K562 (cell line): ENCODE measurements at regions not wholly inside any gene's neighbourhood (a gene's known extent, or its start where the extent isn't known, plus 50 kb on each side); places are given as distances from the start of the nearest gene placed in this dataset.

Experiments used
- ATAC-seq: fragments of 200-7000 bp; cut with Tn5 transposase; 3 replicates; pipeline ENCODE4 v1.9.1; 2020; ENCODE audit warnings: moderate library complexity
- BruUV-seq: library from RNA; stranded (reverse); fragments of 400-500 nt; replicated peaks from 2 replicates; lab custom pipeline; 2021; lab: Mats Ljungman, UMichigan
- CTCF ChIA-PET: fragments of 300-600 bp; formaldehyde crosslinking; extraction: SDS; loops from one replicate; lab custom pipeline; 2021; ENCODE audit warnings: low intra/inter-chr PET ratio; lab: Yijun Ruan, JAX
- POLR2A ChIA-PET: fragments of 300-600, 350-650 bp; sonication (Branson Sonifier 250); formaldehyde crosslinking; extraction: SDS; loops from one replicate; lab custom pipeline; 2021; ENCODE audit warnings: antibody characterized with exemption, inconsistent platforms; lab: Yijun Ruan, JAX
- DNase-seq, 4 experiments: peaks; one replicate each; pipeline versions ENCODE4 v3.0.0 to v3.0.0-alpha.2; 2011 to 2018; ENCODE audit warnings: low spot score in 3 of 4, mixed read lengths in 3 of 4; ENCODE audit errors: extremely low read depth in 1 of 4
- FAIRE-seq: peaks from 2 replicates; lab custom pipeline; 2011; peaks lifted over from hg19 to GRCh38; lab: Jason Lieb, UNC
- H2AFZ ChIP-seq: 2 replicates; pipeline ENCODE4 v1.6.0; 2011; ENCODE audit warnings: low read depth, low read length, control low read depth, inconsistent platforms
- H3K27ac ChIP-seq: fragments of 200-600 bp; 3 replicates; pipeline ENCODE4 v1.8.0; 2011; ENCODE audit warnings: low read depth, mild to moderate bottlenecking, control low read depth, inconsistent platforms, low read length, moderate library complexity, mixed read lengths; ENCODE audit errors: extremely low read depth
- H3K27me3 ChIP-seq, 2 experiments: fragments of 300-600 bp in 1 of 2; 2 replicates in 1 of 2; 3 replicates in 1 of 2; pipeline versions ENCODE4 v1.6.0 to v1.8.0; 2011; ENCODE audit warnings: inconsistent platforms in 2 of 2, low read length in 2 of 2, mild to moderate bottlenecking in 1 of 2, mixed read lengths in 1 of 2, moderate library complexity in 1 of 2; ENCODE audit not compliant: control insufficient read depth in 2 of 2, insufficient read depth in 2 of 2
- H3K36me3 ChIP-seq: fragments of 300-600 bp; 3 replicates; pipeline ENCODE4 v1.8.0; 2011; ENCODE audit warnings: mild to moderate bottlenecking, low read length, inconsistent platforms; ENCODE audit not compliant: control insufficient read depth, insufficient read depth
- H3K4me1 ChIP-seq, 2 experiments: fragments of 200-600 bp in 1 of 2; replicated peaks in 1 of 2; 2 replicates in 1 of 2; 3 replicates in 1 of 2; pipeline versions ENCODE4 v1.5.1 to v1.8.0; 2011; ENCODE audit warnings: inconsistent platforms in 2 of 2, low read length in 2 of 2, mild to moderate bottlenecking in 1 of 2, mixed read lengths in 1 of 2, moderate library complexity in 1 of 2; ENCODE audit not compliant: control insufficient read depth in 2 of 2, insufficient read depth in 2 of 2
- H3K4me2 ChIP-seq: 2 replicates; pipeline ENCODE4 v1.6.1; 2011; ENCODE audit warnings: low read length, control low read depth, inconsistent platforms, mixed read lengths; ENCODE audit not compliant: insufficient read depth
- H3K4me3 ChIP-seq: fragments of 200-600 bp; sonication (generic), shearing (Covaris generic); 2 replicates; pipeline ENCODE4 v1.5.1; 2016; ENCODE audit warnings: control low read depth, inconsistent platforms
- H3K79me2 ChIP-seq: fragments of 200-600 bp; 3 replicates; pipeline ENCODE4 v1.8.0; 2011; ENCODE audit warnings: low read length, inconsistent platforms; ENCODE audit not compliant: control insufficient read depth, insufficient read depth
- H3K9ac ChIP-seq, 2 experiments: 2 replicates each; pipeline versions ENCODE4 v1.6.0 to v1.6.1; 2011; ENCODE audit warnings: low read depth in 2 of 2, low read length in 2 of 2, control low read depth in 1 of 2, inconsistent platforms in 1 of 2, mild to moderate bottlenecking in 1 of 2, mixed read lengths in 1 of 2; ENCODE audit not compliant: insufficient read depth in 1 of 2
- H3K9me1 ChIP-seq: one replicate; pipeline ENCODE4 v1.6.0; 2011; ENCODE audit warnings: inconsistent platforms, mild to moderate bottlenecking, low read length, moderate library complexity; ENCODE audit not compliant: control insufficient read depth, insufficient read depth
- H3K9me3 ChIP-seq: replicated peaks from 2 replicates; pipeline ENCODE4 v1.5.1; 2011; ENCODE audit warnings: low read depth, low read length, inconsistent platforms; ENCODE audit not compliant: control insufficient read depth, insufficient read depth
- H4K20me1 ChIP-seq: replicated peaks from 2 replicates; pipeline ENCODE4 v1.6.1; 2011; ENCODE audit warnings: low read length, inconsistent platforms, mixed read lengths; ENCODE audit not compliant: control insufficient read depth, insufficient read depth
- ATF6 ChIP-seq: sonication (generic); formaldehyde crosslinking; IDR thresholded peaks from 2 replicates; pipeline ENCODE4 v1.4.0; 2020; ENCODE audit warnings: mild to moderate bottlenecking, missing genetic modification reagents
- CXXC5 ChIP-seq: fragments of 250-450 bp; sonication (Bioruptor Pico); IDR thresholded peaks from 2 replicates; pipeline ENCODE4 v1.8.0; 2022; ENCODE audit warnings: inconsistent platforms, mild to moderate bottlenecking, moderate library complexity
- ELF2 ChIP-seq: fragments of 250-450 bp; sonication (Bioruptor Pico); IDR thresholded peaks from 2 replicates; pipeline ENCODE4 v1.5.0; 2021; ENCODE audit warnings: mild to moderate bottlenecking
- NONO ChIP-seq, 2 experiments: fragments of 200-400 bp in 1 of 2; fragments of 450-650 bp in 1 of 2; formaldehyde crosslinking in 1 of 2; IDR thresholded peaks; 2 replicates each; pipeline ENCODE4 v1.6.1; 2017; ENCODE audit warnings: low read depth in 2 of 2, mild to moderate bottlenecking in 2 of 2, moderate library complexity in 2 of 2, low read length in 1 of 2
- PTRF ChIP-seq: fragments of 450-650 bp; IDR thresholded peaks from 2 replicates; pipeline ENCODE4 v1.6.1; 2016; ENCODE audit warnings: mild to moderate bottlenecking, missing genetic modification characterization, missing compliant biosample characterization
- RAD21 ChIP-seq, 2 experiments: fragments of 250-450 bp in 1 of 2; fragments of 450-650 bp in 1 of 2; sonication (Bioruptor Pico) in 1 of 2; formaldehyde crosslinking in 1 of 2; IDR thresholded peaks in 1 of 2; conservative IDR thresholded peaks in 1 of 2; 2 replicates each; pipeline versions ENCODE4 v1.4.0 to v1.8.0; 2020 to 2022; ENCODE audit warnings: mild to moderate bottlenecking in 2 of 2, moderate library complexity in 1 of 2
- RFX7 ChIP-seq: fragments of 250-450 bp; sonication (Bioruptor Pico); IDR thresholded peaks from 2 replicates; pipeline ENCODE4 v1.5.1; 2021; ENCODE audit warnings: mild to moderate bottlenecking
- RNF2 ChIP-seq: sonication (generic); IDR thresholded peaks from 2 replicates; pipeline ENCODE4 v1.6.1; 2016
- SMARCE1 ChIP-seq: fragments of 450-650 bp; IDR thresholded peaks from 2 replicates; pipeline ENCODE4 v1.7.1; 2016; ENCODE audit warnings: mild to moderate bottlenecking
- THRA ChIP-seq: fragments of 450-650 bp; IDR thresholded peaks from 2 replicates; pipeline ENCODE4 v1.6.1; 2017; ENCODE audit warnings: mild to moderate bottlenecking, moderate library complexity
- ZNF511 ChIP-seq: sonication (generic); formaldehyde crosslinking; IDR thresholded peaks from 2 replicates; pipeline ENCODE4 v1.8.0; 2022; ENCODE audit warnings: mild to moderate bottlenecking, missing genetic modification reagents
- ZNF785 ChIP-seq: fragments of 250-450 bp; sonication (Bioruptor Pico); IDR thresholded peaks from 2 replicates; pipeline ENCODE4 v1.4.0; 2020; ENCODE audit warnings: mild to moderate bottlenecking
- in situ Hi-C: fragments of 300-500 bp; cut with MboI; formaldehyde crosslinking; loops from 4 replicates; pipeline ENCODE4 v1.15.0; 2018; ENCODE audit warnings: inconsistent platforms, mixed read lengths
- intact Hi-C: fragments of 100-400 bp; cut with micrococcal nuclease; formaldehyde crosslinking; loops from 2 replicates; pipeline ENCODE4 v1.14.2; 2022
- TF ChIP-seq, protein P1 (sequence below): sonication (generic); formaldehyde crosslinking; IDR thresholded peaks from 2 replicates; pipeline ENCODE4 v1.8.0; 2022; ENCODE audit warnings: missing genetic modification reagents, mild to moderate bottlenecking, moderate library complexity, borderline replicate concordance

DNA sequence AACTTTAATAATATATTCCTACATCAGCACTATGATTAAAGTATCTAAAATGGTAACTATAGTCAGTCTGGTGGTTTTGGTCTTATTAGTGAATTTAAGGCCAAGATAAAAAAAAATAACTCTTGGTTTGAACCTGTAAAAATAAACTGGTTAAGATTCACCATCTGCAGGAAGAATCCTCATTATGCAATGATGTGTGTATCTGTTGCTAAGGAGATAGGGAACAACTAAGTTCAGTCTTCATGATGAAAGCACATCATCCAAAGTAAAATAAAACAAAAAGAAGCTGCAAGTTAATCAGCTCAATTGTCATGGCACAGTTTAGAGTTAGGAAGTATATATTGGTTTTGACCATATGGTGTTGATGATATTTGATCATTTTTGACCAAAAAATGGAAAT lies 466.0 kb downstream of the NYAP2 start:
- H4K20me1 ChIP-seq, result no peaks in the 10 kb centered on the region
- H2AFZ ChIP-seq, result no peak overlapping the region
- no peaks in the 10 kb centered on the region for H3K36me3 ChIP-seq
- ChIA-PET POLR2A (no interaction called here), CTCF (no interaction called here)
- H3K4me2 ChIP-seq, result no peak overlapping the region
- TF ChIP-seq RAD21 (CRISPR knock-in tag; conservative IDR thresholded peaks at IDR 0.05 in 1 of 2, IDR thresholded peaks at IDR 0.05 in 1 of 2) (no peak), ZNF511 (CRISPR knock-in tag) (no peak), RNF2 (no peak), ATF6 (CRISPR knock-in tag) (no peak), ELF2 (CRISPR knock-in tag) (no peak), RFX7 (CRISPR knock-in tag) (no peak), THRA (no peak), PTRF (tag) (no peak), SMARCE1 (no peak), CXXC5 (CRISPR knock-in tag) (no peak), NONO (IDR thresholded peaks at IDR 0.05; ENCODE audit: low read depth in 2 of 2, low read length in 1 of 2) (no peak), ZNF785 (CRISPR knock-in tag) (no peak)
- TF ChIP-seq, protein P1, sequence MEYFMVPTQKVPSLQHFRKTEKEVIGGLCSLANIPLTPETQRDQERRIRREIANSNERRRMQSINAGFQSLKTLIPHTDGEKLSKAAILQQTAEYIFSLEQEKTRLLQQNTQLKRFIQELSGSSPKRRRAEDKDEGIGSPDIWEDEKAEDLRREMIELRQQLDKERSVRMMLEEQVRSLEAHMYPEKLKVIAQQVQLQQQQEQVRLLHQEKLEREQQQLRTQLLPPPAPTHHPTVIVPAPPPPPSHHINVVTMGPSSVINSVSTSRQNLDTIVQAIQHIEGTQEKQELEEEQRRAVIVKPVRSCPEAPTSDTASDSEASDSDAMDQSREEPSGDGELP, result no peak
- ATAC-seq (no peak), FAIRE-seq (no peak), DNase-seq (no peak)
- H3K27me3 ChIP-seq, result no peaks in the 10 kb centered on the region
- BruUV-seq, result no TSS peak
- no peak overlapping the region for H3K9ac ChIP-seq
- H3K4me3 ChIP-seq, result no peak overlapping the region
- intact Hi-C loops, result no loop called here
- no peak overlapping the region for H3K27ac ChIP-seq
- H3K9me1 ChIP-seq, result no peaks in the 10 kb centered on the region
- H3K79me2 ChIP-seq, result no peaks in the 10 kb centered on the region
- H3K4me1 ChIP-seq, result no peaks in the 10 kb centered on the region
- in situ Hi-C loops, result no loop called here
- H3K9me3 ChIP-seq, result no peaks in the 10 kb centered on the region
